Parathyroid adenoma (tissue), 2 donors: ENCODE measurements at regions not wholly inside any gene's neighbourhood (a gene's known extent, or its start where the extent isn't known, plus 50 kb on each side); places are given as distances from the start of the nearest gene placed in this dataset.

ENCODE experiments used
- H2AFZ ChIP-seq: fragments of 300-600 bp; sonication (generic); one replicate; pipeline ENCODE4 v1.7.0; 2017; ENCODE audit warnings: antibody characterized with exemption, mild to moderate bottlenecking
- H3K27ac ChIP-seq: fragments of 300-600 bp; sonication (generic); one replicate; pipeline ENCODE4 v1.7.0; 2017
- H3K27me3 ChIP-seq: fragments of 300-600 bp; sonication (generic); one replicate; pipeline ENCODE4 v1.7.0; 2017; ENCODE audit warnings: low read length; ENCODE audit not compliant: control insufficient read depth, insufficient read depth
- H3K36me3 ChIP-seq: fragments of 300-600 bp; sonication (generic); one replicate; pipeline ENCODE4 v1.7.0; 2017; ENCODE audit warnings: low read length; ENCODE audit not compliant: control insufficient read depth, insufficient read depth
- H3K4me1 ChIP-seq: fragments of 300-600 bp; sonication (generic); one replicate; pipeline ENCODE4 v1.7.0; 2017; ENCODE audit warnings: control low read depth
- H3K4me2 ChIP-seq: fragments of 300-600 bp; sonication (generic); one replicate; pipeline ENCODE4 v1.7.0; 2017; ENCODE audit warnings: low read length
- H3K4me3 ChIP-seq: fragments of 300-600 bp; sonication (generic); one replicate; pipeline ENCODE4 v1.7.0; 2017; ENCODE audit warnings: low read depth, low read length
- H3K79me2 ChIP-seq: fragments of 300-600 bp; sonication (generic); one replicate; pipeline ENCODE4 v1.7.0; 2017; ENCODE audit warnings: control low read depth
- H3K9ac ChIP-seq: fragments of 300-600 bp; sonication (generic); one replicate; pipeline ENCODE4 v1.7.0; 2017; ENCODE audit warnings: mild to moderate bottlenecking
- H3K9me3 ChIP-seq: fragments of 300-600 bp; sonication (generic); one replicate; pipeline ENCODE4 v1.7.0; 2017; ENCODE audit warnings: low read length; ENCODE audit not compliant: control insufficient read depth
- TF ChIP-seq, protein P1 (sequence below): fragments of 300-600 bp; sonication (generic); IDR thresholded peaks from one replicate; pipeline ENCODE4 v1.7.0; 2017; ENCODE audit warnings: antibody characterized with exemption, mild to moderate bottlenecking
- donor health status: primary hyperparathyroidism.

DNA sequence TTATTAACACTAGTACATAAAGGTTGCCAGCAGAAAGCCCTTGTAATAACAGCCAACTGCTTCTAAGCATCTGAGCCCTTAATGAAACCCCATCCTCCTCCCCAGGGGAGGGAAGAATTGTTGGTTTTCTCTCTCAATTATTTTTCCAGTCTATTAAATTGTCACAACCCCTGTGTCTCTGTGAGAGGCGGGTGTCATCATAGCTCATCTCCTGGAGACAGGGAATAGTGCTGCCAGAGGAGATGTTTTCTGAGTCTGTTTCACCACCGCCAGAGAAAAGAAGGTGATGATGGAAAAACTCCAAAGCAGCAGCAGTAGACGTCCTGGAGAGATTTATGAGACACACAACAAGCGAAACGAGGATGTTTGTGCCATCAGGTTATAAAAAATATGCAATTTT is 271.1 kb upstream of the NMUR2 start:
- Histone ChIP-seq H2AFZ (no peak overlapping the region), H3K27me3 (no peaks in the 10 kb centered on the region), H3K9me3 (no peaks in the 10 kb centered on the region), H3K4me1 (no peaks in the 10 kb centered on the region), H3K27ac (no peak overlapping the region), H3K79me2 (no peaks in the 10 kb centered on the region), H3K4me3 (no peak overlapping the region), H3K4me2 (no peak overlapping the region), H3K9ac (no peak overlapping the region), H3K36me3 (no peaks in the 10 kb centered on the region)
- TF ChIP-seq, protein P1, sequence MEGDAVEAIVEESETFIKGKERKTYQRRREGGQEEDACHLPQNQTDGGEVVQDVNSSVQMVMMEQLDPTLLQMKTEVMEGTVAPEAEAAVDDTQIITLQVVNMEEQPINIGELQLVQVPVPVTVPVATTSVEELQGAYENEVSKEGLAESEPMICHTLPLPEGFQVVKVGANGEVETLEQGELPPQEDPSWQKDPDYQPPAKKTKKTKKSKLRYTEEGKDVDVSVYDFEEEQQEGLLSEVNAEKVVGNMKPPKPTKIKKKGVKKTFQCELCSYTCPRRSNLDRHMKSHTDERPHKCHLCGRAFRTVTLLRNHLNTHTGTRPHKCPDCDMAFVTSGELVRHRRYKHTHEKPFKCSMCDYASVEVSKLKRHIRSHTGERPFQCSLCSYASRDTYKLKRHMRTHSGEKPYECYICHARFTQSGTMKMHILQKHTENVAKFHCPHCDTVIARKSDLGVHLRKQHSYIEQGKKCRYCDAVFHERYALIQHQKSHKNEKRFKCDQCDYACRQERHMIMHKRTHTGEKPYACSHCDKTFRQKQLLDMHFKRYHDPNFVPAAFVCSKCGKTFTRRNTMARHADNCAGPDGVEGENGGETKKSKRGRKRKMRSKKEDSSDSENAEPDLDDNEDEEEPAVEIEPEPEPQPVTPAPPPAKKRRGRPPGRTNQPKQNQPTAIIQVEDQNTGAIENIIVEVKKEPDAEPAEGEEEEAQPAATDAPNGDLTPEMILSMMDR: no peak

DNA sequence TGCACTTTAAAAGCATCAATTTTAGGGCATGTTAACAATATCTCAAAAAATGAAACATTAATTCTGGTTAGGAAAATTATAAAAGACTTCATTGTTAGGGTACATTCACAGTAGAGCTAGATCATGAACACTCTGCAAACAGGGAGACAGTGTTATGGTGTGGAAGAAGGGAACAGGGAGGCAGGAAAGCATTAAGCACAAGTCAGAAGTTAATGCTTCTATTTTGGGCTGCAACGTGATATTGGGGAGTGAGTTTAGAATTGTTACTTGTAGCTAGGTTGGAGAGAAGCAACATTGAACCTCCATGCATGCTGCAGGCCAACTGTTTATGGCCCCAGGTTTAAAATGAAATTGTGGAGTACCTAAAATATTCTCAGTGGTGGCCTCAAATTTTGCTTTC is 278.1 kb upstream of the NMUR2 start:
- Histone ChIP-seq H3K27ac (no peak overlapping the region), H3K79me2 (no peaks in the 10 kb centered on the region), H3K27me3 (no peaks in the 10 kb centered on the region), H3K36me3 (no peaks in the 10 kb centered on the region), H3K9me3 (no peaks in the 10 kb centered on the region), H3K9ac (no peak overlapping the region), H2AFZ (no peak overlapping the region), H3K4me1 (no peaks in the 10 kb centered on the region), H3K4me3 (no peak overlapping the region), H3K4me2 (no peak overlapping the region)
- TF ChIP-seq, protein P1: no peak

DNA sequence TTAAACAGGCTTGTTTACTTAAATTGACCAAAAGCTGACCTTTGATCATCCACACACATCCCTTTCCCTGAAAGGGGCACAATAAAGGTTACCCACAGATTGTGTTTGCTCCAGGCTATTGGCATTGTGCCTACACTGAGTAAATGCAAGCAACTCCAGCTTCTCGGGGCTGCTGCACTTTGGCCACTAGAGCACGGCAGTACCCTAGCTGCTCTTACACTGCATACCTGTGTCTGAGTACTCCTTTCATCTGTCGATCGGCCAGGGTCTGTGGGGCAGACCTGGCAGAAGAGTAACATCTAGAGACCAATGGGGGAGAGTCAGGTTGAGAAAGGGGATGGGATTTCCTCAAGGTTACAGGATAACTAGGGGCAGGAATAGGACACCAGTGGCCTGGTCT is 281.9 kb upstream of the NMUR2 start:
- H2AFZ ChIP-seq: no peak overlapping the region
- TF ChIP-seq, protein P1: no peak
- H3K9ac ChIP-seq: no peak overlapping the region
- H3K9me3 ChIP-seq: no peaks in the 10 kb centered on the region
- H3K4me2 ChIP-seq: no peak overlapping the region
- no peaks in the 10 kb centered on the region for H3K27me3 ChIP-seq
- no peak overlapping the region for H3K4me3 ChIP-seq
- H3K4me1 ChIP-seq: no peaks in the 10 kb centered on the region
- H3K27ac ChIP-seq: no peak overlapping the region
- no peaks in the 10 kb centered on the region for H3K79me2 ChIP-seq
- no peaks in the 10 kb centered on the region for H3K36me3 ChIP-seq

DNA sequence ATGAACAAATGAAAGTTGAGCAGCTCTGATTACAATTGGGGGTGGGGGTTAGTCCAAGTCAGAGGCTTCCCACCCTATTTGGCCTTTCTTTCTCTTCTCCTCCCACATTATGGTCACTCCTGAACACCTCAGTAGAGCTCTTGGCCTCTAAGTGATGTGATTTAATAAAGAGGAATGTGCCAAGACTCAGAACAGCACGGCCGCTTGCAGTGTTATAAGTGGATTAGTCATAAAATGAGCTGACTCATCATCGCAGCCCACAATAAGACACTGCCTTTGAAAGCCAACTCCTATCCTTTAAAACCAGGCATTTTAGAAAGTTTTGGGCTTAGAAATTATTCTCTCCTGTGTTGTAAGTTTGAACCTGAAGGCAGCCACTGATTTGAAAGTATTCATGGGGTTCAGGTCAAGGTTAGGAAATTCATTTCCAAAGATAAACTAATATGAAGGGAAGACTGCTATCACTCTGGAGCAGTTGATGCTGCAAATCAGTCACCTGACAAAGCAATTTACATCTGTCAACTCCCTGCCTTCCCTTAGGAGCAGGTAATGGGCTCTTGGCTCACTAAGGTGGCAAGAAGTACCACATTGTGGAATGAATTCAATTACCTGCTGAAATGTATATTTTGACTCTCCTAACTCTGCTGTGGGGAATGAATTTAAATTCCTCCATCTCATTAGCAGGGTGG is 283.6 kb upstream of the NMUR2 start:
- Histone ChIP-seq H3K4me3 (no peak overlapping the region), H2AFZ (no peak overlapping the region), H3K4me2 (no peak overlapping the region), H3K9ac (no peak overlapping the region), H3K27ac (no peak overlapping the region), H3K4me1 (no peaks in the 10 kb centered on the region), H3K79me2 (no peaks in the 10 kb centered on the region), H3K27me3 (no peaks in the 10 kb centered on the region), H3K36me3 (no peaks in the 10 kb centered on the region), H3K9me3 (no peaks in the 10 kb centered on the region)
- TF ChIP-seq, protein P1: no peak

DNA sequence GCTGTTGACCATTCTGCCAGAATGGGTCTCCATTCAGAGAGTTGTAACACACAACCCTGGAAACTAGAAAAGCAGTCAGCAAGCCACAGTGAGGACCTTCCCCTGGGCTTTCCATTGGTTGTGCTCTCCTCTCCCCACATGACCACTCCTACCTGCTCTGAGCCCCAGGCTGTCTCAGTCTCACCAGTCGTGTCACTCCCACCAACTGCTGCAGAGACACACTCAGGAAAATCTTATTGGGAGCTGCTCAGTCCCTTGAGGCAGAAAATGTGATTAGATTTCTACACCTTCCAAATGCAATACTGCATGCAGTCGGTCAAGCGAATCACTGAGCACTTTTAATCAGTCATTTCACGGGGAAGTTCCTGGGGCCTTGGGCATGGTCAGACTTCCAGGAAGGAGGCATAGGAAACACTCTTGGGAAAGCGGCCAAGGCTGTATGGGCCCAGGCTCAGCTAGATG is 284.2 kb upstream of the NMUR2 start:
- Histone ChIP-seq H3K27ac (no peak overlapping the region), H3K9me3 (no peaks in the 10 kb centered on the region), H3K79me2 (no peaks in the 10 kb centered on the region), H3K36me3 (no peaks in the 10 kb centered on the region), H3K27me3 (no peaks in the 10 kb centered on the region), H3K4me2 (no peak overlapping the region), H2AFZ (no peak overlapping the region), H3K4me3 (no peak overlapping the region), H3K9ac (no peak overlapping the region), H3K4me1 (no peaks in the 10 kb centered on the region)
- TF ChIP-seq, protein P1: no peak
